Tibial nerve (tissue), 4 donors: ENCODE measurements at regions not wholly inside any gene's neighbourhood (a gene's known extent, or its start where the extent isn't known, plus 50 kb on each side); places are given as distances from the start of the nearest gene placed in this dataset.

Source experiments
- DNase-seq, 2 donors: peaks; one replicate each; pipeline ENCODE4 v3.0.0-alpha.2; 2019; ENCODE audit warnings: low spot score in 2 of 2
- H3K27ac ChIP-seq, 4 donors: fragments of 200-600 bp; sonication (generic) in 3 of 4; one replicate each; pipeline ENCODE4 v1.5.1; 2017 to 2019; ENCODE audit warnings: mild to moderate bottlenecking in 1 of 4
- H3K27me3 ChIP-seq, 2 donors: fragments of 200-600 bp; sonication (generic) in 1 of 2; one replicate each; pipeline versions ENCODE4 v1.5.1 to v1.6.0; 2017 to 2019
- H3K36me3 ChIP-seq, 3 donors: fragments of 200-600 bp; sonication (generic); one replicate each; pipeline ENCODE4 v1.5.1; 2018 to 2019
- H3K4me1 ChIP-seq, 4 donors: fragments of 200-600 bp; sonication (generic) in 3 of 4; one replicate each; pipeline ENCODE4 v1.5.1; 2017 to 2019
- H3K4me3 ChIP-seq, 4 donors: fragments of 200-600 bp; sonication (generic) in 3 of 4; one replicate each; pipeline ENCODE4 v1.5.1; 2017 to 2019; ENCODE audit warnings: mild to moderate bottlenecking in 1 of 4, moderate library complexity in 1 of 4
- H3K9me3 ChIP-seq, 4 donors: fragments of 200-600 bp; sonication (generic) in 3 of 4; one replicate each; pipeline ENCODE4 v1.5.1; 2017 to 2019
- EP300 ChIP-seq, 2 donors: sonication (generic); formaldehyde crosslinking; IDR thresholded peaks; one replicate each; pipeline ENCODE4 v1.6.1; 2017; ENCODE audit warnings: antibody characterized with exemption in 2 of 2, mild to moderate bottlenecking in 1 of 2
- POLR2A ChIP-seq, 2 donors: fragments of 450-650 bp; IDR thresholded peaks; one replicate each; pipeline ENCODE4 v1.6.1; 2017; ENCODE audit warnings: antibody characterized with exemption in 2 of 2, mild to moderate bottlenecking in 2 of 2, moderate library complexity in 2 of 2
- WGBS, 2 donors: methylation state at CpG; one replicate each; pipeline ENCODE4 v1.1.5; 2018; 5-methylcytosine and 5-hydroxymethylcytosine counted together
- TF ChIP-seq, protein P1 (sequence below), 5 experiments: fragments of 200-600 bp in 3 of 5; fragments of 450-650 bp in 2 of 5; sonication (generic) in 3 of 5; IDR thresholded peaks; one replicate each; pipeline ENCODE4 v1.5.1; 2016 to 2019; ENCODE audit warnings: antibody characterized with exemption in 5 of 5, mild to moderate bottlenecking in 3 of 5, moderate library complexity in 2 of 5

DNA sequence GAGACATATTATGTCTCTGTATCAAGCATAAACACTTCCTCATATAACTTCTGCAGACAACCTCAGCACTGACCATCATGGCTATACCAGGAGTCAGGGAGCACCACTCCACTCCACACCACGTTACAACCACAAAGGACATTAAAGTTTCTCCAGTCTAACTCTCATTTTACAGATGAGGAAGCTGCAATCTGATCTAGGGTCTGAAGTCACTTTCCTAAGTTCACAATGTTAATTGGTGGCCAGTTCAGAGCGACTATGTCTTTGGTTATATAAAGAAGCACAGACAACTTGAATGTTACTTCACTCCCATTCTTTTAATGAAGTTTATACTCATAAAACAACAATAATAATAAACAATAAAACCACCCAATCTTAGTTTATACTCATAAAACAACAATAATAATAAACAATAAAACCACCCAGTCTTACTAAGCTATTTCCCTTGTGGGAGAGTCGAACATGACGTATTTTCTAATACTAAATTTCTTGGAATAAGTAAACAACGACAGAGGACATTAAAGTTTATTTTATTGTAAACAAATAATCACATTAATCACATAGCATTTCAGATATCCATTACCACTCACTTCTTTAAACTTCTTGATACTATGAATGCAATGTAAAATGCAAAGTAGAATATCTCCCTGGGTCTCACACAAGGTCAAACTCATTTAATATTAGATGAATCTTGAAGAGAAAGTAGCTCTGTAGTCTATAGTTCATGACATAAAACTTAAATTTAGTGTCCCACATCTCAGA, 72.4 kb upstream of the SSTR1 start:
- no peaks in the 10 kb centered on the region for H3K27me3 ChIP-seq
- TF ChIP-seq, protein P1, sequence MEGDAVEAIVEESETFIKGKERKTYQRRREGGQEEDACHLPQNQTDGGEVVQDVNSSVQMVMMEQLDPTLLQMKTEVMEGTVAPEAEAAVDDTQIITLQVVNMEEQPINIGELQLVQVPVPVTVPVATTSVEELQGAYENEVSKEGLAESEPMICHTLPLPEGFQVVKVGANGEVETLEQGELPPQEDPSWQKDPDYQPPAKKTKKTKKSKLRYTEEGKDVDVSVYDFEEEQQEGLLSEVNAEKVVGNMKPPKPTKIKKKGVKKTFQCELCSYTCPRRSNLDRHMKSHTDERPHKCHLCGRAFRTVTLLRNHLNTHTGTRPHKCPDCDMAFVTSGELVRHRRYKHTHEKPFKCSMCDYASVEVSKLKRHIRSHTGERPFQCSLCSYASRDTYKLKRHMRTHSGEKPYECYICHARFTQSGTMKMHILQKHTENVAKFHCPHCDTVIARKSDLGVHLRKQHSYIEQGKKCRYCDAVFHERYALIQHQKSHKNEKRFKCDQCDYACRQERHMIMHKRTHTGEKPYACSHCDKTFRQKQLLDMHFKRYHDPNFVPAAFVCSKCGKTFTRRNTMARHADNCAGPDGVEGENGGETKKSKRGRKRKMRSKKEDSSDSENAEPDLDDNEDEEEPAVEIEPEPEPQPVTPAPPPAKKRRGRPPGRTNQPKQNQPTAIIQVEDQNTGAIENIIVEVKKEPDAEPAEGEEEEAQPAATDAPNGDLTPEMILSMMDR (IDR thresholded peaks at IDR 0.05) = no peak
- TF ChIP-seq EP300 (IDR thresholded peaks at IDR 0.05) (no peak), POLR2A (IDR thresholded peaks at IDR 0.05) (no peak)
- no peaks in the 10 kb centered on the region for H3K9me3 ChIP-seq

DNA sequence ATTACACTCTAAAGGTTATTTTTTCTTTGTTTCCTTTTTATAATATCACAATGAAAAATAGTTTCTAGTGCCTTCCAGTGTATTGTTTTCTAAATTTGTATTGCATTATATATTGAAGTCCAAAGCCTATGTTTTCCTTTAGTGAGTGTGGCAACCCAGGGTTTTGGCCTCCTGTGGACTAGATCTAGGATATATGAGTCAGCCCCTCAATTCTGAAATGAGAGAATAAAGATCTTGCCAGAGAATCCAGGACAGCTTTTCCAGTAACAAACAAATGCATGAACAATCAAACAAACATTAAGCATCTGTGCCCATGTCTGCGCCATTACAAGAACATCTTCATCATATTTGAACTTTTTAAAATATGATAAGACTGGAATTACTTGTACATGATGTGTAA, 70.7 kb upstream of the SSTR1 start:
- Histone ChIP-seq H3K4me3 (no peak overlapping the region), H3K4me1 (no peaks in the 10 kb centered on the region), H3K36me3 (no peaks in the 10 kb centered on the region), H3K27ac (no peak overlapping the region), H3K27me3 (no peaks in the 10 kb centered on the region), H3K9me3 (no peaks in the 10 kb centered on the region)
- no peak for DNase-seq
- no peak for TF ChIP-seq POLR2A (IDR thresholded peaks at IDR 0.05)
- no peak for TF ChIP-seq EP300 (IDR thresholded peaks at IDR 0.05)
- TF ChIP-seq, protein P1 (IDR thresholded peaks at IDR 0.05) = no peak
- 91 to 92% methylated on average over 1 of the region's 1 CpG for WGBS, 2 donors

More for the DNA sequence above, 72.4 kb upstream of the SSTR1 start:
- no peak overlapping the region for H3K4me3 ChIP-seq
- no peak overlapping the region for H3K27ac ChIP-seq
- no peaks in the 10 kb centered on the region for H3K4me1 ChIP-seq
- 70 to 71% methylated on average over 5 of the region's 5 CpGs for WGBS, 2 donors
- H3K36me3 ChIP-seq = no peaks in the 10 kb centered on the region
- no peak for DNase-seq

DNA sequence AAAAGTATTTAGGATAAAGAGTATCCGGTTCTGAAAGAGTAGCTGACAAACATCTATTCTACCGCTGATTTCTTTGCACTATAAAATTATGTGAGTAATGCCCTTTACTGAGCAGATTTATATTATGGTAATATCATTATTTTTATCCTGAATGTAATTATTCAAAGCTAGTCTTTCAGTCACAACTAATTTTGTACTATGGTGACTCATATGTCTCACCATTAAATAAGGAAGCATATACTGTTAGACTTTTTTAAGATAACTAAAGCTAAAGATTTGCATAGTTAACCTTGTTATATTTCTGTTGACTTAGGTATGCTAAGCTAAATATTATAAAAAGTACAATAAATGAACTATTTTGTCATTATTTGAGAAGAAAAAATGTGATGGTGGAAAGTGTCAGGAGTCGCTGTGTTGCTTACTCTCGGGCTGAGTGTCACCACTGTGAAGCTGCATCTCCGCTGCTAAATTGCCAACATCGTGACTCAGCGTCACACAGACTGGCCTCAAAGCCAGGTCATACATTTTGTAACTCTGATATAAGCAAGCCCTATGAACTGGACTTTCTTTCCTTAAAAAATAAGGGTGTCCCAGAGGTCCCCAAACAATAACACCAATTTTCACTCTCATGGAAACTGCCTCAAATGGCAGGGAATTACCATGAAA, 69.1 kb upstream of the SSTR1 start:
- H3K27ac ChIP-seq = no peak overlapping the region
- TF ChIP-seq POLR2A (IDR thresholded peaks at IDR 0.05) = no peak
- TF ChIP-seq, protein P1 (IDR thresholded peaks at IDR 0.05) = no peak
- TF ChIP-seq EP300 (IDR thresholded peaks at IDR 0.05) = no peak
- no peak for DNase-seq
- no peaks in the 10 kb centered on the region for H3K27me3 ChIP-seq
- H3K4me1 ChIP-seq = peaks cover 0 to 3% (median 0%) of the 10 kb centered on the region in 4 donors
- H3K4me3 ChIP-seq = no peak overlapping the region
- H3K36me3 ChIP-seq = no peaks in the 10 kb centered on the region
- H3K9me3 ChIP-seq = no peaks in the 10 kb centered on the region
- 80 to 84% methylated on average over 7 of the region's 7 CpGs for WGBS, 2 donors

DNA sequence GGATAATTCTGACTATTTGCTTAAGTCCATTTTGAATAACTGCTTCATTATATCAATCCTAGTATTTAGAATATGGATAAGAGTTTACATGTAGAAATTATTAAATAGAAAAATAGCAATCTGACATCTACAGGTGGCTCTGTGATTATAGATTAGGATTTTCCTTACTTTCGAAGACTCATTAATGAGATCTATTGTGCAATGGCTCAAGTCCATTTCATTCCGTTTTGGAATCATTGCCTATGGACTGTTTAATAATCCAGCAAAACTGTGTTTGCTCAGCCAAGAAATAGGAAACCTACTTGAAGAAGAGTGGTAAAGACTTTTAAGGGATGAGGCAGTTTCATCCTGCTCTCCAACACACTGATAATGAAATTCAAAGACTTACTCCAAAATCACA, 67.8 kb upstream of the SSTR1 start:
- H3K4me3 ChIP-seq = no peak overlapping the region

More for the DNA sequence above, 67.8 kb upstream of the SSTR1 start:
- 90 to 92% methylated on average over 2 of the region's 2 CpGs for WGBS, 2 donors
- TF ChIP-seq POLR2A (IDR thresholded peaks at IDR 0.05) = no peak
- TF ChIP-seq, protein P1 (IDR thresholded peaks at IDR 0.05) = no peak
- TF ChIP-seq EP300 (IDR thresholded peaks at IDR 0.05) = no peak
- Histone ChIP-seq H3K27me3 (no peaks in the 10 kb centered on the region), H3K36me3 (no peaks in the 10 kb centered on the region), H3K4me1 (peaks cover 0 to 3% (median 0%) of the 10 kb centered on the region in 4 donors), H3K9me3 (no peaks in the 10 kb centered on the region), H3K27ac (no peak overlapping the region)
- DNase-seq = no peak
